Loucy (cell line): ENCODE measurements at regions not wholly inside any gene's neighbourhood (a gene's known extent, or its start where the extent isn't known, plus 50 kb on each side); places are given as distances from the start of the nearest gene placed in this dataset.

Source experiments
- CTCF ChIP-seq: fragments of 200-600 bp; sonication (generic); conservative IDR thresholded peaks from 2 replicates; pipeline ENCODE4 v1.5.1; 2014; ENCODE audit warnings: mild to moderate bottlenecking, antibody characterized with exemption, low read length
- EZH2phosphoT487 ChIP-seq: fragments of 200-600 bp; IDR thresholded peaks from 2 replicates; pipeline ENCODE4 v1.6.1; 2018; ENCODE audit warnings: antibody characterized with exemption, mild to moderate bottlenecking, moderate library complexity, borderline replicate concordance

GRCh38 chr13:79675931-79676660, 195.1 kb downstream of the NDFIP2 start:
- TF ChIP-seq CTCF, result 0 out of 2 replicates have a peak, but pooled peaks have one; percentile 11
- TF ChIP-seq EZH2phosphoT487, result no peak
